ENCODE measurements at regions not wholly inside any gene's neighbourhood (a gene's known extent, or its start where the extent isn't known, plus 50 kb on each side); places are given as distances from the start of the nearest gene placed in this dataset.
"Not testable (repeated sequence)": the region's sequence is repeated elsewhere in the genome, so short reads cannot be mapped to it uniquely, and the experiment has no call there.

DNA sequence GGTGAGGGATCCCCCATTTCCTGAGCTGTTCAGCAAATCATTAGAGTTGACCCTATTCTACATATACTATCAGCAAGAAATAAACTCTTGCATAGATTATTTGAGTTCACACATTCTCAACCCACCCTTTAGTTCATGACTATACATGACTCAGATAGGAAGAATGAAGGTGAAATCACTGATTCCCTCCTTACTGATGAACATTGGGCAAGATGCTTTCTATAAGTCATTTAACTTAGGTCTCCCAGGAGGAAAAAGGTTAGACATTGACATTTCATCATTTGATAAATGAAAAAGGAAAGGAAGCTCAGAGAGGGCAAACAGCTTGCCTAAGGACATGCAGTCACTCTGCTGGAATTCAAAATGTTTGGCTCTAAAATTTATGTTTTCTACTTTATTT, 408.0 kb downstream of the TMEM182 start:
- no peak for DNase-seq (ENCODE audit: low spot score)

DNA sequence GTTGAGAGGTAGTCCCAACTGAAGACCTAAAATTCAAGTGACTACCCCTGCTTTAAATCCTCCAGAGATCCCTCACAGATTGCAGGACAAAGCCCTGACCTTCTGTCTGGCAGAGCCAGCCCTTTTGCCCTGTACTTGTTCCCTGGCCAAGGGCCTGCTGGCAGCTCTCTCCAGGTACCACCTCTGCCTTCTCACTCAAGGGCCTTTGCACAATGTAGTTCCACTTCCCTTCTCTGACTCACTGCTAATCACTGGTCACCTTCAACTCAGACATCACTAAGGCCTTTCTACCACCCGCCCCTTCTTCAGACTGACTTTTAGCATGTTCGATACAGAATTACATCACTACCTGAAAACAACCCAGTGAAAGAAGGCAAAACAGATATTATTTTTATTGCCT, 411.0 kb downstream of the TMEM182 start:
- DNase-seq (ENCODE audit: low spot score): no peak

DNA sequence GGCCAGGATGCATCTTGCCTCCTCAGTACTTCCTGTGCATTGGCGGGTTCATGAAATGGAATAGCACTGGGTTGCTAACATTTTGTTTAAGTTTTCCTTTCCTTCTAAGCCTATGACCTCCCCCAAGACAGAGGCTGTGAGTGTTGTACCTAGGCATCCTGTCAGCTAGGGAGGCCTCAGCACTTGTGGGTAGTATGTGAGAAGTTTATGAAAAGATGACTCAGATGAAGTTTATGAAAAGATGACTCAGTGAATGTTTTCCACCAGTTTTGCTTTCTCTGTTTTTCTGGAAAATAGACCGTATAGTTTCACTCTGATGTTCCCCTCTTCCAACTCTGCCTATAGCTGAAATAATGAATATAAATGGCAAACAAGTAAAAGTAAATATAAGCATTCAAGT, 412.9 kb downstream of the TMEM182 start:
- DNase-seq (ENCODE audit: low spot score): no peak

DNA sequence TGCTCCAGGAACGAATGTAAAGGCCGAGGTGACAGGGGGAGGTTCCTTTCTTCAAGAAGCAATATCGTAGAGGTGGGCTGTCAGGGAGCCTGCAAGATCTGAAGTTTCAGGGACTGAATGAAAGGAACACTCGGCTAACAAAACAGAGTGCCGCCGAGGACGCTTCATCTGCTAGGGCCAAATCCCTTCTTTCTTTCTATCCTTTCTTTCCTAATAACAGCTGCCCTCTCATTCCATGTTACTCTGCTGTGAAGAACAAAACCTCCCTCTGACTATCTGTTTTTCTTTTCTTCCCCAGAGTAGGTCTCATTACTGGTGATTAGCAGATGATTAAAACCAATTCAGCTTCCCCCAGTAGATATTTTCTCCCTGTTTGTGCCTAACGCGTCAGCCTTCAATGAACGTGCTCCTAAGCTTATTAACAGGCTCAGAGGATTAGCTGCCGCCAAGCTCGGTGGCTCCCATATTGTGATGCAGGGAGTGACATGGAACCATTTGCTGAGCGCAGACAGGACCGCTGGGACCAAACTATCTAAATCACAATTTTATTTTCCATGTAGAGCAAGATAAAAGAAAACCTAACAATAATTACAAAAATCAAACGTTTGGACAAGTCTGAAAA, 414.6 kb downstream of the TMEM182 start:
- DNase-seq (ENCODE audit: low spot score): peak; percentile 49

DNA sequence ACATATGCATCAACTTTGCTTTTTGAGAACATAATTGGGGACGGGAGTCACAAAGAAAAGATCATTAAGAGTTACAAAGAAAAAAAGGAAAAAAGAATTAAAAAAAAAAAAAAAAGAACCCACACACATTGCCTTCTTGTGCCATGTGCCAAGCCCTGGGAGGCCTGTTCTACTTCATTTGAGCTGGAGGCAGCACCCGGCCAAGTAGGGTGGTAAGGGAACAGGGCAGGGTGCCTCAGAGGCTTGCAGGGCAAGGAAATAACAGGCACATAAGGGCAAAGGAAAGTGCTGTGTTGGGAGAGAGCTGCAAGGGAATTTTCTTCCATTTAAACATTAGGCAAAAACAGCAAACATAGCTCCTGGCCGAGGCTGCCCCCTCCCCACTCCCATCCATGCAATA, 418.0 kb downstream of the TMEM182 start:
- DNase-seq (ENCODE audit: low spot score): peak; percentile 69

DNA sequence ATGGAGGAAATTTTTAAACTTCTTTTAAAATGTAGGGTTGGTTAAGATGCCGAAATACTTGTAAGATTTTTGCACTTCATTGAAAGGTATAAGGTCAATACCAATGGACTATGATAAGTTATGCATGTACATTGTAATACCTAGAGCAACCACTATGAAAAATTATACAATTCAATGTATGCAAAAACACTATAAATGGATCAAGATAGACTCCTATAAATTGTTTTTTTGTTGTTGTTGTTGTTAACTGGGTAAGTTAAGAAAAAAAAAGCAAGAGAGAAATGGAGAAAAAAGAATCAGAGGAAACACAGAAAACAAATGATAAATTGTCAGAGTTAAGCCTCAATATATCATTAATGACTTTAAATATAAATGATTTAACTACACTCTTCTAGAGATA, 421.2 kb downstream of the TMEM182 start:
- no peak for DNase-seq (ENCODE audit: low spot score)

DNA sequence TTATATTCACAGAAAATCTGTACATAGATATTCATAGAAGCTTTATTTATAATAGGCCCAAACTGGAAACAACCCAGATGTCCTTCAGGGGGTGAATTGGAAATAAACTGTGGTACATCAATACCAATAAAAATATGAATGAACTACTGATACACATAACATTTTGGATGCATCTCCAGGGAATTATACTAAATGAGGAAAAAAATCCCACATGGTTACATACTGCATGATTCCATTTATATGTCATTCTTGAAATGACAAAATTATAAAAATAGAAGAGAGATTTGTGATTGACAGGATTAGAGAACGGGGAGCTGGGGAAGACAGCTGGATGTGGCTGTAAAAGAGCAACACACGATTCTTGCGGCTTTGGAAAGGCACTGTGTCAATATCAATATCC, 435.0 kb downstream of the TMEM182 start:
- DNase-seq (ENCODE audit: low spot score): no peak

DNA sequence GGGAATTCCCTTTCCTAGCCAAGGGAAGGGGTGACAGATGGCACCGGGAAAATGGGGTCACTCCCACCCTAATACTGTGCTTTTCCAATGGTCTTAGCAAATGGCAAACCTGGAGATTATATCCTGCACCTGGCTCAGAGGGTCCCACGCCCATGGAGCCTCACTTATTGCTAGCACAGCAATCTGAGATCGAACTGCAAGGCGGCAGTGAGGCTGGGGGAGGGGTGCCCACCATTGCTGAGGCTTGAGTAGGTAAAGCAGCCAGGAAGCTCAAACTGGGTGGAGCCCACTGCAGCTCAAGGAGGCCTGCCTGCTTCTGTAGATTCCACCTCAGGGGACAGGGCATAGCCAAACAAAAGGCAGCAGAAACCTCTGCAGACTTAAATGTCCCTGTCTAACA, 438.9 kb downstream of the TMEM182 start:
- DNase-seq (ENCODE audit: low spot score): not testable (repeated sequence)

DNA sequence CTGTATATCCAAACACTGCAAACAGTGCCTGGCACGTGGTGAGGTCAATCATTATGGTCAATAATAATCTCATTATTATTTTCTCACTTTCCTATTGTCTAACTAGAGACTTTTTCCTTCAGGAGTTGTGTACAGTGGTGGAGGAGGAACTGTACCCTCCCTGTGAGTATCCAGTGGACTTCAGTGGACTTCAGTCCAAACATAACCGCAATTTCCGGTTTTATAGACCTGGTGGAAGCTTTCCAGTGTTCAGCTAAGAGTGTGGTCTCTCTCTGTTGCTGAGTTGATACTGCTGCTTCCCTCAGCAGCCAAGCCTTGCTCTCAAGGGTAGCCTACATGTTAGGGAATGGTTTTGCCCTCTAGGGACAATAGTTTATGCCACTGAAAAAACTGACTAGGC, 447.1 kb downstream of the TMEM182 start:
- no peak for DNase-seq (ENCODE audit: low spot score)

DNA sequence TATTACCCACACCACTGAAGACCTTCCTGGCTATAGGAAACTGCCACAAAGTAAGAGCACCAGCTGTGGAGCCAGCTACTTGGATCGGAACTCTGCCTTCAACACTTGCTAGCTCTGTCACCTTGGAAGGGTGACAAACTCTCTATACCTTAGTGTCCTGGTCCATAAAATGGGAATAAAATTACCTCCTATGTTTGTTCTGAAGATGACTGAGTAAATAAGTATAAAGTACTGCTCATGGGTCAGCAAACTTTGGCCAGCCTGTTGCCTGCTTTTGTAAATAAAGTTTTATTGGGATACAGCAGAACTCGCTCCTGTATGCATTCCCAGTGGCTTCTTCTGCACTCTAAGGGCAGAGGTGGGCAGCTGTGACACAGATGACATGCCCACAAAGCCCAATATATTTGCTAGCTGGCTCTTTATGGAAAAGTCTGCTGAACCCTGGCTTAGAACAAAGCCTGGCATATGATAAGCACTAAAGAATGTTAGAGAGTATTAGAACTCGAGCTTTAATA, 451.3 kb downstream of the TMEM182 start:
- DNase-seq (ENCODE audit: low spot score): no peak

DNA sequence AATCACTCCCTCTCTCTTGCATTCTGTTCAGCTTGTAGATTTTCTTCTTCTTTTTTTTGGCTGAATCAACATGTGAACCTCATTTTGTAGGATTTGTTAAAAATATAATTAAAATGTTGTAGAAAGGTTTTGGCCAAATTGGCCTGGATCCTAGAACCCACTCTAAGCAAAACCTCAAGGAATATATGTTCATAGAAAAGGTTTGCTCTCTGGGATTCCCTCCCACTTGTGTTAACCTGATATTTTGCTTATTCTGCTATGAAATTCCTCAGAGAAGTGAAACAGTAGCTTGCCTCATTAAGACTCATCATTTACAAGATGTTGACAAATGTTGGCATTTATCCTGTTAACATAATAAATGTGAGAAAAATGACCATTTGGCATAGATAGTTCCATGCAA, 456.7 kb downstream of the TMEM182 start:
- DNase-seq (ENCODE audit: low spot score): no peak

DNA sequence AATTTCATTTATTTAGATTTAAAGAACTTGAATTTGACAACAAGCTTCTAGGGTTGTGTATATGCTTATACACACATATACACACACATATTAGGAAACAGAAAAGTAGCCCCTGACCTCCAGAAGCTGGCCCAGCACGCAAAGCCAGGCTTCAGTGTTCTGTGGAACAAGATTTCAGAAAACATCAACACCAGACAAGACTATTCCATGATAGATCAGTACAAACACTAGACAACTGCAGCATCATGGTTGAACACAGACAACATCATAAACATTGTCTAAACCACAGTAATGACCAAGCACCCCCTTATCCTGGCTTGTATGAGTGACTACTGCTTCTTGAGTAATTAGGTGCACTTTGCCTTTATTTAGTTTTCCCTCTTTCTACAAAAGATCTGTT, 457.6 kb downstream of the TMEM182 start:
- no peak for DNase-seq (ENCODE audit: low spot score)

DNA sequence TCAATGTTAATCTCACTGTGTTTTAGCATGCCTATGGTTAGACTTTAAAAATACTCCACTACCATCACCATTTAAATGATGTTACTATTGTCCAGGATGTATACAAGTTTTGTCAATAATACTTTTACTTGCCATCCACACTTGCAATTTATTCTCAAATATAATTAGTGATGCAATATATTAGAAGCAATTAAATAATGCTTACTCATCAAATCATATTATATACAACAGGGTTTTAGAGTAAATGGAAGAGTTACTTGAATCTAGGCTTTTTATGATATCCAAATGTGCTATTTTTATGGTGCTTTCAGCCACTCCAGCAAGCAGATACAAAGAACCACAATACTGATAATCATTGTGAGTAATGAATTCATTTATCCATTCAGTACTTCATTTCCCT, 461.1 kb downstream of the TMEM182 start:
- DNase-seq (ENCODE audit: low spot score): no peak

DNA sequence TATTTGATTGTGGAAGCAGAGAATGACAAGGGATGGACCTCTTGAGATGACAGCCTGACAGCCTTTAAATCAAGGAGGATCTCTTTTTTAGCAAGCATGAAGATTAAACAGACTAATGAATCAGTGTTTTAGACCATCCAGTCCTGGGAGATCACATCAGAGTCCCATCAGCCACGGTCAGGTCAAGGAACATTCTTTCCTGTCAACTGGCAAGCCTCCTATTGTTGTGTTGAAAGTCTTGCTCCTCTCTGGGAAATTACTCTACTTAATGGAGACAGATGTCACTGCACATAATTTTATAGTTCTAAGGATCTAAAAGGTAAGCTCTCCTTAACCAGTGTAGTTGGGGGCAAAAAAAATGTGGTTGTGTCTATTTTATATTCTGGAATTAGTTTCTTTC, 469.0 kb downstream of the TMEM182 start:
- no peak for DNase-seq (ENCODE audit: low spot score)

DNA sequence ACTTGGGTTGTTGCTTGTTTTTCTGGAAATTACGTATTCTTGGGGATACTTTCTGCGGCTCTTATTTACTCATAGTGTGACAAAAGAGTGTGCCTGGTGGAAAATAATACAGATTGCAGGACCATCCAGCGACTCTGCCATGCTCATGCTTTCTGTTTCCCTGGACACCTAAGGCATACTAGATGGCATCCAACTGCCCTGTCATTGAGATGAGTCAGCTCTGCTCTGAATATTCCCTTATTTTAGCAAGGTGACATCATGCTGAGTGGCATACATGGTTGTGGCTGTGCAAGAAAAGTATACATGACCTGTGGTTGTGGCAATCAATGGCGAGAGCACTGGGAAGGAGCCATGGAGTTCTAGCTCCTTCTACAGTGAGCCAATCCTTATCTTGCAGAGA, 471.0 kb downstream of the TMEM182 start:
- DNase-seq (ENCODE audit: low spot score): no peak

DNA sequence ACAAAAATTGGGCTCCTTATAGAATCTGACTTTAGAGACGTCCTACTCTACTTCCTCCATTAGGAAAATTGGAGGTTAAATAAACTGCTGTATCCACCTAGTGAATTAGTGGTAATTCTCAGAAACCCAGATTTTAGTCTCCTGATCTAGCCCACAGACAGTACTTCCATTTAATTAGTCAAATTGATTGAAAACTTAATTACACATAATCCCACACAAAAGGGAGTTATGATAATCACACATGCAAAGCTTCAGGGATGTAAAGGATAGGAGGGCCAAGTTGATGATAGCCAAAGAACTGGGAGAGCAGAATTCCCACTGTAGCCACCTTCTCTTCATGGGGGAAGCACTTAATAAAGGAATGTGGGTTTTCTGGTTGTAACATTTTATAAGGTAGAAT, 471.9 kb downstream of the TMEM182 start:
- no peak for DNase-seq (ENCODE audit: low spot score)

DNA sequence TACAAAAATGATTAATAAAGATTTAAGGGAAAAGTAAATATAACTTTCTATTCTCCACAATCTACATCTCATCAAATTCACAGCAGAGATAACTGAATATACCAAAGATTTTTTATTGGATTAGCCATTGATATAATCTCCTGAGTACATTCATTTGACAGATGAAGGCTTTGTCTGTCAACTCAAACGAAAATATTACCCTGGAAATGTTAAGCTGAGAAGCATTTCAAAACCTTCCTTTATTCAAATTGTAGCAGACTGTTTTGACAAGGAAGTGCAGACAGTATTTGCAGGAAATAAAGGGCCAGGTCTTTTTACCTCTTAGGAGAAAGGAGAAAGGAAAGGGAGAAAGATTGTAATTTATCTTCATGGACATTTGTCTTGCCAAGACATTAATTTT, 473.5 kb downstream of the TMEM182 start:
- no peak for DNase-seq (ENCODE audit: low spot score)

DNA sequence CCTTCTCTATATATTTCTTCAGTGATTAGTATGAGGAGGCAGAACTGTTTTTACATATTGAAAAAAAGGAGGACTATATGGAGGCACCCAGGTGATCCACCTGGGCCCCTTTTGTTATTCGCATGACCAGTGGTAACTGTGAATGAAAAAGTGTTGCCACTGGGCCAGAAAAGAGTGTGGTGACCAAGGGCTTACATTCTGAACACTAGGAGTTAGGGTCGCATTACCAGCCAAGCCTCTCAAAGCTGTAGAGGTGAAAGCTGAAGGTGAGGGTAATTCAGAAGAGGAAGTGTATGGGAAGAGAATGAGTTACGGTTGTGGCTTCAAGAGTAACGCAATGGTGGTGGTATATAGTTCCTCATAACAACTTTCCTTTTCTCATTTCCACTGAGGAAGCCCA, 487.6 kb downstream of the TMEM182 start:
- no peak for DNase-seq (ENCODE audit: low spot score)

DNA sequence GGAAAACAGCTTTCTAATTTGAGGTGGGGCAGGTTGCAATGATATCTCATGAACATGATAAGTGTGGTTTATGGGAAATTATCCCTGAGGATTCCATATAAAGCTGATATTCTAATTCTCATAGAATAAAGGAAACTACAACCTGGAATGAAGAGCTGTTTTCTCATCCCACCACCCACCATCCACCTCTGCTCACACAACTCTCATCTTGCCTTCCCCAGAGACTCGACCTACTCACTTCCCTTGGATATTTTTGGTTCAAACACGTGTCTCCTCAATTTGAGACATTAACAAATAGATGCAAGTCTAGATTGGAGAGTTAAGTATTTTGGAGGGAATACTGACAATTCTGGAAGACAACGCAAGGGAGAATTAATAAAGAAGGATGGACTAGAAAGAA, 490.9 kb downstream of the TMEM182 start:
- no peak for DNase-seq (ENCODE audit: low spot score)

DNA sequence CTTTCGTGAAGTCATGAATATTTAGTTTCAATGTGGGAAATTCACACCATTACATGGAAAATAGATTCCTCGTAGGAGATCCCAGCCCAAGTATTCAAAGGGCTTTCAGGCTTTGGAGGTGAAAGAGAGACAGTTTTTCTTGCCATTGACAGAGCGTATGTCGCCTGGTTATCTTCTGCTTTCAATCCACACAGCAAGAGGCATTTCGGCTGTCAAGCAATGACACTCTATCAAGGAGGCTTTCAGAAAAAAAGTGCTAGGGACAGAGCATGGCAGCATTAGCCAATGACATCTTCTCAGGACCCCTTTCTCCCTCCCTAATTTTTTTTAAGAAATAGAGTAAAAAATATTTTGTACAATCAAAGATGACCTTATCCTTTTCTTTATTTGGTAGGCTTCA, 492.8 kb downstream of the TMEM182 start:
- DNase-seq (ENCODE audit: low spot score): no peak

DNA sequence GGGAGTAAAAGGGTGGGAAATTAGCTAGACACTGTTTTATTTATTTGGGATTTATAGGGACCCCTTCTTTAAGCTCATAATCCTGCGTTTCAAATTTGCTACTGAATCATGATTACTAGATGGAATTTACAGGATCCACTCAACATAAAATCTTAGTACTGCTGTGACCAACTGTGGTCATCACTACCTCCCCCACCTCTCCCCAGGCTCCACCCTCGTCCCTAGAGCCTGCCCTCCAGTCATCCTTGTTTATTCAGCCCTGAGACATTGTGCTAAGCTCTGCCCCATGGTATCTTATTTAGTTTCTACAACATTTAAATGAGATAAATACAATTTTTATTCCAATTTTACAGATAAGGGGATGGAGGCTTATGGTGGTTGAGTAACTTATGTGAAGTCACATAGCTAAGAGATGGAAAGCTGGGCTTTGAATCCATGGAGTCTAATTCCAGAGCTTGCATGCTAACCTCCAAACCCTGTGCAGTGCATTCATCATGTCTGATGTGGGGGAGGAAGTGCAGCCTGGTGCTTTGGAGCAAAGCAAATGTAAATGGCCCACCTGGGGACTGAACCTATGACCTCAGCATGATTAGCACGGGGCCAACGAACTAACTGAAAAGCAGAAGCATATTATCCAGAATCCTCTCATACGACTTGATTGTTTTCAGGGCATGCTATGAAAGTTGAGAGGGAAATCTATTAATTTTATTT, 502.4 kb downstream of the TMEM182 start:
- no peak for DNase-seq (ENCODE audit: low spot score)

DNA sequence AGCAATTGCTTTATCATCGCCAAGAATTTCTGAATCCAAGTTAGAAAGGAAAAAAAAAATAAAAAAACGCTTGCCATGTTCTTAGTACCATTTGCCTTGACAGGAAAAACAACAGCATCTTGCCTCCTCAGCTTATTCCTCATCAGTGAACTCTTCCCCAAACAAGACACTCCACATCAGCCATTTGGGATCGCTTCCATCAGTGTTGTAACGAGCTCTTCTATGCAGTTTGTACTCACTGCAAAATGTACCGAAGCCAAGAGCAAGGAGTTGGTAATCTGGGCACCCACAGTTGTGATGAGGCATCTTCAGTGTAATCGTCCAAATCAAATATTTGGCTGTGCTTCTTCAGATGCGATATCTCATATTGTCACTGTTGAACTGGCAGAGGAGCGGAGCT, 503.7 kb downstream of the TMEM182 start:
- DNase-seq (ENCODE audit: low spot score): peak; percentile 33

DNA sequence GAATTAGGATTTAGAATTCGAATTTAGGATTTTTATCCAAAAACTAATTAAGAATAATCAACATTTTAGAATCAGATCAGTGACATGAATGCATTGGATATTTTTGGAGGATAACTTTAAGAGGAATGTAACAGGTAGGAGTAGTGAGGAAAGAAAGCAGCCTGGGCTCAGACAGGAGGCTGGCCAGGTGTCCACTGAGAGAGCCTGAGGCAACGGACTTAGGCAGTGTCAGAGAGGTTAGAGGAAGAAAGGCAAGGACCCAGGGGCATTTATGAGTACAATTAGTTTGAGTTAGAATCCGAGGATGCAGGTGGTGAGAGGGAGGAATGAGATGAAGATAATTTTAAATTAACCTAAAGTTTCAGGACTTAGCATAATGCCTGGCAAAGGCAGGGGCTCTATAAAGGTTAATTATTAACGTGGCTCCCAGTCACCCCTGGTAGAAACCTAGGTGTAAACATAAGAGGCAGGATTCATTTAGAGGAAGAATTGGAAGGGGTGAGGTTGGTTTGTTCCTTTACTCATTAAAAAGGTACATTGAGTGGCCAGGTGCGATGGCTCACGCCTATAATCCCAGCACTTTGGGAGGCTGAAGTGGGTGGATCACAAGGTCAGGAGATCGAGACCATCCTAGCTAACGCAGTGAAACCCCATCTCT, 507.1 kb downstream of the TMEM182 start:
- DNase-seq (ENCODE audit: low spot score): no peak

Data from Ammon's horn (tissue), 1 donor.